Limb (tissue), 2 donors: ENCODE measurements at regions not wholly inside any gene's neighbourhood (a gene's known extent, or its start where the extent isn't known, plus 50 kb on each side); places are given as distances from the start of the nearest gene placed in this dataset.

Experiments used
- DNase-seq, 2 donors: peaks; one replicate each; pipeline ENCODE4 v3.0.0-alpha.2; 2016; ENCODE audit errors: extremely low spot score in 2 of 2

GRCh38 chr3:44050867-44051266, 190.8 kb upstream of the TOPAZ1 start:
- no peak for DNase-seq

- DNase-seq = no peak
Measured at GRCh38 chr3:44055951-44056350, 185.7 kb upstream of the TOPAZ1 start.

GRCh38 chr3:44056446-44057240, 185.0 kb upstream of the TOPAZ1 start:
- DNase-seq = no peak

- DNase-seq = no peak
Measured at GRCh38 chr3:44058022-44058867, 183.4 kb upstream of the TOPAZ1 start.

- DNase-seq = no peak
Measured at GRCh38 chr3:44058868-44059203, 182.8 kb upstream of the TOPAZ1 start.

- no peak for DNase-seq
Measured at GRCh38 chr3:44060164-44060563, 181.5 kb upstream of the TOPAZ1 start.

GRCh38 chr3:44061268-44061667, 180.4 kb upstream of the TOPAZ1 start:
- DNase-seq = no peak

- DNase-seq = no peak
Measured at GRCh38 chr3:44061961-44062360, 179.7 kb upstream of the TOPAZ1 start.

GRCh38 chr3:44065311-44066094, 176.2 kb upstream of the TOPAZ1 start:
- DNase-seq = no peak

- DNase-seq = no peak
Measured at GRCh38 chr3:44066806-44067205, 174.9 kb upstream of the TOPAZ1 start.

- DNase-seq = no peak
Measured at GRCh38 chr3:44067431-44067830, 174.3 kb upstream of the TOPAZ1 start.

- DNase-seq = no peak
Measured at GRCh38 chr3:44068753-44069152, 172.9 kb upstream of the TOPAZ1 start.

GRCh38 chr3:44069276-44069675, 172.4 kb upstream of the TOPAZ1 start:
- DNase-seq = no peak

- no peak for DNase-seq
Measured at GRCh38 chr3:44070841-44071546, 170.7 kb upstream of the TOPAZ1 start.

GRCh38 chr3:44072601-44073540, 168.8 kb upstream of the TOPAZ1 start:
- no peak for DNase-seq

GRCh38 chr3:44074181-44074580, 167.5 kb upstream of the TOPAZ1 start:
- DNase-seq = no peak

GRCh38 chr3:44076221-44076829, 165.4 kb upstream of the TOPAZ1 start:
- no peak for DNase-seq

- DNase-seq = no peak
Measured at GRCh38 chr3:44077267-44077666, 164.4 kb upstream of the TOPAZ1 start.

- no peak for DNase-seq
Measured at GRCh38 chr3:44078863-44079262, 162.8 kb upstream of the TOPAZ1 start.

- DNase-seq = no peak
Measured at GRCh38 chr3:44079916-44080315, 161.8 kb upstream of the TOPAZ1 start.
